ENCODE measurements at regions not wholly inside any gene's neighbourhood (a gene's known extent, or its start where the extent isn't known, plus 50 kb on each side); places are given as distances from the start of the nearest gene placed in this dataset.

- 64% methylated on average over 2 of the region's 2 CpGs for WGBS
- no peak for DNase-seq (ENCODE audit: extremely low spot score)
- TF ChIP-seq CTCF (IDR thresholded peaks at IDR 0.05) = no peak
- TF ChIP-seq POLR2AphosphoS5 (IDR thresholded peaks at IDR 0.05) = no peak
- no peak for TF ChIP-seq POLR2A (IDR thresholded peaks at IDR 0.05; ENCODE audit: low read depth)
- no peak for TF ChIP-seq EP300 (IDR thresholded peaks at IDR 0.05)
- Histone ChIP-seq H3K4me3 (no peak overlapping the region), H3K27ac (replicated peaks in 1 of 4) (no peak overlapping the region), H3K9me3 (no peaks in the 10 kb centered on the region), H3K27me3 (no peaks in the 10 kb centered on the region), H3K4me1 (no peaks in the 10 kb centered on the region), H3K36me3 (no peaks in the 10 kb centered on the region)
- intact Hi-C loops (cut with DNase I) = no loop called here
Measured at GRCh38 chr14:30291216-30291615, 267.7 kb upstream of the G2E3 start.

GRCh38 chr14:30292541-30292940 is 266.4 kb upstream of the G2E3 start:
- Histone ChIP-seq H3K4me1 (no peaks in the 10 kb centered on the region), H3K27ac (replicated peaks in 1 of 4) (no peak overlapping the region), H3K27me3 (no peaks in the 10 kb centered on the region), H3K9me3 (no peaks in the 10 kb centered on the region), H3K36me3 (no peaks in the 10 kb centered on the region), H3K4me3 (no peak overlapping the region)
- TF ChIP-seq POLR2AphosphoS5 (IDR thresholded peaks at IDR 0.05) = no peak
- TF ChIP-seq CTCF (IDR thresholded peaks at IDR 0.05) = no peak
- TF ChIP-seq EP300 (IDR thresholded peaks at IDR 0.05) = no peak
- no peak for TF ChIP-seq POLR2A (IDR thresholded peaks at IDR 0.05; ENCODE audit: low read depth)
- no peak for DNase-seq (ENCODE audit: extremely low spot score)
- intact Hi-C loops (cut with DNase I) = no loop called here
- 90% methylated on average over 3 of the region's 3 CpGs for WGBS

- H3K27me3 ChIP-seq = no peaks in the 10 kb centered on the region
- H3K4me1 ChIP-seq = no peaks in the 10 kb centered on the region
- no peak overlapping the region for H3K27ac ChIP-seq (replicated peaks in 1 of 4)
- no peaks in the 10 kb centered on the region for H3K36me3 ChIP-seq
- no peak for DNase-seq (ENCODE audit: extremely low spot score)
- no peak overlapping the region for H3K4me3 ChIP-seq
- no peaks in the 10 kb centered on the region for H3K9me3 ChIP-seq
- intact Hi-C loops (cut with DNase I) = no loop called here
- TF ChIP-seq POLR2A (IDR thresholded peaks at IDR 0.05; ENCODE audit: low read depth) = no peak
- no peak for TF ChIP-seq CTCF (IDR thresholded peaks at IDR 0.05)
- no peak for TF ChIP-seq POLR2AphosphoS5 (IDR thresholded peaks at IDR 0.05)
- TF ChIP-seq EP300 (IDR thresholded peaks at IDR 0.05) = no peak
Measured at GRCh38 chr14:30295980-30296379, 263.0 kb upstream of the G2E3 start.

- Histone ChIP-seq H3K9me3 (no peaks in the 10 kb centered on the region), H3K36me3 (no peaks in the 10 kb centered on the region), H3K27me3 (no peaks in the 10 kb centered on the region), H3K4me3 (no peak overlapping the region), H3K27ac (replicated peaks in 1 of 4) (no peak overlapping the region), H3K4me1 (no peaks in the 10 kb centered on the region)
- intact Hi-C loops (cut with DNase I) = no loop called here
- 80% methylated on average over 11 of the region's 11 CpGs for WGBS
- DNase-seq (ENCODE audit: extremely low spot score) = no peak
- no peak for TF ChIP-seq POLR2AphosphoS5 (IDR thresholded peaks at IDR 0.05)
- TF ChIP-seq EP300 (IDR thresholded peaks at IDR 0.05) = no peak
- no peak for TF ChIP-seq CTCF (IDR thresholded peaks at IDR 0.05)
- no peak for TF ChIP-seq POLR2A (IDR thresholded peaks at IDR 0.05; ENCODE audit: low read depth)
Measured at GRCh38 chr14:30296931-30297405, 262.0 kb upstream of the G2E3 start.

All from esophagus muscularis mucosa (tissue), 4 donors.